SK-N-SH treated with all-trans-retinoic acid at 6 μM for 48 hours (cell line): ENCODE measurements at regions not wholly inside any gene's neighbourhood (a gene's known extent, or its start where the extent isn't known, plus 50 kb on each side); places are given as distances from the start of the nearest gene placed in this dataset.

ENCODE experiments used
- ATAC-seq: fragments of 200-7000 bp; cut with Tn5 transposase; 3 replicates; pipeline ENCODE4 v1.9.1; 2020; ENCODE audit warnings: mild to moderate bottlenecking, moderate library complexity
- ARNTL ChIP-seq: fragments of 450-650 bp; formaldehyde crosslinking; IDR thresholded peaks from 2 replicates; pipeline ENCODE4 v1.5.0; 2020; ENCODE audit warnings: low read depth, mild to moderate bottlenecking, moderate library complexity, borderline replicate concordance
- BACH2 ChIP-seq: fragments of 250-450 bp; sonication (Bioruptor Pico); IDR thresholded peaks from 2 replicates; pipeline ENCODE4 v1.9.0; 2021; ENCODE audit warnings: mild to moderate bottlenecking, borderline replicate concordance
- CSDC2 ChIP-seq: fragments of 250-450 bp; sonication (Bioruptor Pico); IDR thresholded peaks from 2 replicates; pipeline ENCODE4 v1.5.0; 2020; ENCODE audit warnings: mild to moderate bottlenecking, moderate library complexity
- ESRRG ChIP-seq: fragments of 250-450 bp; sonication (Bioruptor Pico); IDR thresholded peaks from 2 replicates; pipeline ENCODE4 v1.6.1; 2021; ENCODE audit warnings: mild to moderate bottlenecking
- GLIS3 ChIP-seq: fragments of 250-450 bp; sonication (Bioruptor Pico); IDR thresholded peaks from 2 replicates; pipeline ENCODE4 v1.5.0; 2020; ENCODE audit warnings: mild to moderate bottlenecking, moderate library complexity
- ISL1 ChIP-seq: fragments of 250-450 bp; sonication (Bioruptor Pico); IDR thresholded peaks from 2 replicates; pipeline ENCODE4 v2.1.2; 2022; ENCODE audit warnings: mild to moderate bottlenecking, moderate library complexity
- OSR1 ChIP-seq: fragments of 250-450 bp; sonication (Bioruptor Pico); IDR thresholded peaks from 2 replicates; pipeline ENCODE4 v1.8.0; 2022; ENCODE audit warnings: moderate library complexity, mild to moderate bottlenecking, inconsistent platforms
- PATZ1 ChIP-seq: fragments of 250-450 bp; sonication (Bioruptor Pico); IDR thresholded peaks from 2 replicates; pipeline ENCODE4 v1.8.0; 2020; ENCODE audit warnings: mild to moderate bottlenecking, moderate library complexity, borderline replicate concordance
- POU6F1 ChIP-seq: fragments of 250-450 bp; sonication (Bioruptor Pico); IDR thresholded peaks from 2 replicates; pipeline ENCODE4 v1.8.0; 2021; ENCODE audit warnings: low read depth, mild to moderate bottlenecking, moderate library complexity, borderline replicate concordance
- PPARA ChIP-seq: fragments of 250-450 bp; sonication (Bioruptor Pico); IDR thresholded peaks from 2 replicates; pipeline ENCODE4 v1.5.0; 2020; ENCODE audit warnings: mild to moderate bottlenecking, borderline replicate concordance
- RARB ChIP-seq: fragments of 250-450 bp; sonication (Bioruptor Pico); IDR thresholded peaks from 2 replicates; pipeline ENCODE4 v1.8.0; 2021; ENCODE audit warnings: mild to moderate bottlenecking, moderate library complexity
- SNAI2 ChIP-seq: fragments of 250-450 bp; sonication (Bioruptor Pico); IDR thresholded peaks from 2 replicates; pipeline ENCODE4 v1.5.0; 2020; ENCODE audit warnings: mild to moderate bottlenecking, moderate library complexity
- TOX ChIP-seq: fragments of 250-450 bp; sonication (Bioruptor Pico); IDR thresholded peaks from 2 replicates; pipeline ENCODE4 v1.8.0; 2021; ENCODE audit warnings: mild to moderate bottlenecking, moderate library complexity, borderline replicate concordance
- ZC3H10 ChIP-seq: fragments of 250-450 bp; sonication (Bioruptor Pico); IDR thresholded peaks from 2 replicates; pipeline ENCODE4 v1.5.1; 2021; ENCODE audit warnings: mild to moderate bottlenecking, moderate library complexity
- ZFP3 ChIP-seq: fragments of 250-450 bp; sonication (Bioruptor Pico); IDR thresholded peaks from 2 replicates; pipeline ENCODE4 v1.5.0; 2020; ENCODE audit warnings: mild to moderate bottlenecking, moderate library complexity
- ZFP30 ChIP-seq: fragments of 450-650 bp; formaldehyde crosslinking; IDR thresholded peaks from 2 replicates; pipeline ENCODE4 v1.5.0; 2022; ENCODE audit warnings: mild to moderate bottlenecking, moderate library complexity
- ZNF565 ChIP-seq: fragments of 450-650 bp; formaldehyde crosslinking; conservative IDR thresholded peaks from 2 replicates; pipeline ENCODE4 v1.5.0; 2020; ENCODE audit warnings: low read depth, mild to moderate bottlenecking, moderate library complexity
- ZNF70 ChIP-seq: fragments of 450-650 bp; formaldehyde crosslinking; IDR thresholded peaks from 2 replicates; pipeline ENCODE4 v1.5.0; 2020; ENCODE audit warnings: mild to moderate bottlenecking, moderate library complexity
- ZNF8 ChIP-seq: fragments of 450-650 bp; formaldehyde crosslinking; IDR thresholded peaks from 2 replicates; pipeline ENCODE4 v1.5.0; 2020; ENCODE audit warnings: mild to moderate bottlenecking, moderate library complexity
- TF ChIP-seq, protein P1 (sequence below): fragments of 250-450 bp; sonication (Bioruptor Pico); IDR thresholded peaks from 2 replicates; pipeline ENCODE4 v1.5.0; 2020; ENCODE audit warnings: mild to moderate bottlenecking, moderate library complexity
- TF ChIP-seq, protein P2 (sequence below): fragments of 250-450 bp; sonication (Bioruptor Pico); IDR thresholded peaks from 2 replicates; pipeline ENCODE4 v1.5.1; 2021; ENCODE audit warnings: mild to moderate bottlenecking, moderate library complexity

DNA sequence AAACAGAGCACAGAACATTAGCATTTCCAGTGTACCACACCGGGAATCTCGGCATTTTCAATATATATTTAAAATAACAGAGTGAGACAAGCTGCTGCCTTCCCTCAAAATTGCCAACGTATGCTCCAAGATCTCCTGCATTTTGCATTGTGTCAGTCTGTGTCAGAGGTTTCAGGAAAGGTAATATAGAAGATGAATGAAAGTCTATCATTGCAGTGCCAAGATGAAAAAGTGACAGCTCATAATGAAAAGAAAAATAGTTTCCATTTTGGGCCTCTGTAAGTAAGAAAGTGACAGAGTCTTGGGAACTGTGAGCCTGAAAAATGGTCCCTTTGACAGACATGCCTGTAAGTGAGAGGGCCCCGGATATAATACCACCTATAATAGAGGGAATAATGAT, 297.8 kb upstream of the PIK3C3 start:
- TF ChIP-seq RARB (CRISPR knock-in tag) = no peak
- no peak for TF ChIP-seq OSR1 (CRISPR knock-in tag)
- TF ChIP-seq PPARA (CRISPR knock-in tag) = no peak
- no peak for TF ChIP-seq ARNTL (CRISPR knock-in tag)
- no peak for TF ChIP-seq POU6F1 (CRISPR knock-in tag)
- no peak for TF ChIP-seq SNAI2 (CRISPR knock-in tag)
- no peak for TF ChIP-seq TOX

GRCh38 chr18:41655074-41655473, 300.0 kb upstream of the PIK3C3 start:
- no peak for TF ChIP-seq SNAI2 (CRISPR knock-in tag)
- TF ChIP-seq ARNTL (CRISPR knock-in tag) = no peak
- no peak for TF ChIP-seq ZC3H10
- TF ChIP-seq ZNF565 (CRISPR knock-in tag) = no peak
- no peak for TF ChIP-seq ZFP3 (CRISPR knock-in tag)
- no peak for TF ChIP-seq ZNF70 (CRISPR knock-in tag)
- TF ChIP-seq OSR1 (CRISPR knock-in tag) = no peak
- TF ChIP-seq ZNF8 (CRISPR knock-in tag) = no peak
- no peak for TF ChIP-seq PATZ1 (CRISPR knock-in tag)
- TF ChIP-seq PPARA (CRISPR knock-in tag) = no peak
- no peak for TF ChIP-seq POU6F1 (CRISPR knock-in tag)
- TF ChIP-seq, protein P1, sequence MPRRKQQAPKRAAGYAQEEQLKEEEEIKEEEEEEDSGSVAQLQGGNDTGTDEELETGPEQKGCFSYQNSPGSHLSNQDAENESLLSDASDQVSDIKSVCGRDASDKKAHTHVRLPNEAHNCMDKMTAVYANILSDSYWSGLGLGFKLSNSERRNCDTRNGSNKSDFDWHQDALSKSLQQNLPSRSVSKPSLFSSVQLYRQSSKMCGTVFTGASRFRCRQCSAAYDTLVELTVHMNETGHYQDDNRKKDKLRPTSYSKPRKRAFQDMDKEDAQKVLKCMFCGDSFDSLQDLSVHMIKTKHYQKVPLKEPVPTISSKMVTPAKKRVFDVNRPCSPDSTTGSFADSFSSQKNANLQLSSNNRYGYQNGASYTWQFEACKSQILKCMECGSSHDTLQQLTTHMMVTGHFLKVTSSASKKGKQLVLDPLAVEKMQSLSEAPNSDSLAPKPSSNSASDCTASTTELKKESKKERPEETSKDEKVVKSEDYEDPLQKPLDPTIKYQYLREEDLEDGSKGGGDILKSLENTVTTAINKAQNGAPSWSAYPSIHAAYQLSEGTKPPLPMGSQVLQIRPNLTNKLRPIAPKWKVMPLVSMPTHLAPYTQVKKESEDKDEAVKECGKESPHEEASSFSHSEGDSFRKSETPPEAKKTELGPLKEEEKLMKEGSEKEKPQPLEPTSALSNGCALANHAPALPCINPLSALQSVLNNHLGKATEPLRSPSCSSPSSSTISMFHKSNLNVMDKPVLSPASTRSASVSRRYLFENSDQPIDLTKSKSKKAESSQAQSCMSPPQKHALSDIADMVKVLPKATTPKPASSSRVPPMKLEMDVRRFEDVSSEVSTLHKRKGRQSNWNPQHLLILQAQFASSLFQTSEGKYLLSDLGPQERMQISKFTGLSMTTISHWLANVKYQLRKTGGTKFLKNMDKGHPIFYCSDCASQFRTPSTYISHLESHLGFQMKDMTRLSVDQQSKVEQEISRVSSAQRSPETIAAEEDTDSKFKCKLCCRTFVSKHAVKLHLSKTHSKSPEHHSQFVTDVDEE (CRISPR knock-in tag) = no peak
- TF ChIP-seq GLIS3 (CRISPR knock-in tag) = no peak
- TF ChIP-seq ESRRG (CRISPR knock-in tag) = no peak
- TF ChIP-seq, protein P2, sequence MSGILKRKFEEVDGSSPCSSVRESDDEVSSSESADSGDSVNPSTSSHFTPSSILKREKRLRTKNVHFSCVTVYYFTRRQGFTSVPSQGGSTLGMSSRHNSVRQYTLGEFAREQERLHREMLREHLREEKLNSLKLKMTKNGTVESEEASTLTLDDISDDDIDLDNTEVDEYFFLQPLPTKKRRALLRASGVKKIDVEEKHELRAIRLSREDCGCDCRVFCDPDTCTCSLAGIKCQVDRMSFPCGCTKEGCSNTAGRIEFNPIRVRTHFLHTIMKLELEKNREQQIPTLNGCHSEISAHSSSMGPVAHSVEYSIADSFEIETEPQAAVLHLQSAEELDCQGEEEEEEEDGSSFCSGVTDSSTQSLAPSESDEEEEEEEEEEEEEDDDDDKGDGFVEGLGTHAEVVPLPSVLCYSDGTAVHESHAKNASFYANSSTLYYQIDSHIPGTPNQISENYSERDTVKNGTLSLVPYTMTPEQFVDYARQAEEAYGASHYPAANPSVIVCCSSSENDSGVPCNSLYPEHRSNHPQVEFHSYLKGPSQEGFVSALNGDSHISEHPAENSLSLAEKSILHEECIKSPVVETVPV (CRISPR knock-in tag) = no peak
- ATAC-seq = no peak

More for the DNA sequence above, 297.8 kb upstream of the PIK3C3 start:
- no peak for ATAC-seq

- ATAC-seq = no peak
- TF ChIP-seq, protein P2 (CRISPR knock-in tag) = no peak
- TF ChIP-seq ZFP3 (CRISPR knock-in tag) (no peak), ARNTL (CRISPR knock-in tag) (no peak), ZC3H10 (no peak), BACH2 (CRISPR knock-in tag) (no peak), POU6F1 (CRISPR knock-in tag) (no peak), ISL1 (CRISPR knock-in tag) (no peak), ZNF8 (CRISPR knock-in tag) (no peak), RARB (CRISPR knock-in tag) (no peak), ZFP30 (CRISPR knock-in tag) (no peak), CSDC2 (CRISPR knock-in tag) (no peak), SNAI2 (CRISPR knock-in tag) (no peak)
Measured at GRCh38 chr18:41647914-41648313, 307.1 kb upstream of the PIK3C3 start.
